SK-N-MC (cell line): ENCODE measurements at regions not wholly inside any gene's neighbourhood (a gene's known extent, or its start where the extent isn't known, plus 50 kb on each side); places are given as distances from the start of the nearest gene placed in this dataset.

Experiments
- DNase-seq: peaks from one replicate; pipeline ENCODE4 v3.0.0-alpha.2; 2011; ENCODE audit warnings: low read depth, low spot score
- H3K27ac ChIP-seq: fragments of 200-600 bp; sonication (generic); 2 replicates; pipeline ENCODE4 v1.5.1; 2016; ENCODE audit warnings: mixed run types
- H3K36me3 ChIP-seq: fragments of 200-600 bp; sonication (generic); 2 replicates; pipeline ENCODE4 v1.6.1; 2017; ENCODE audit warnings: antibody characterized with exemption, low read length, mixed read lengths; ENCODE audit not compliant: insufficient read depth
- H3K4me3 ChIP-seq: fragments of 200-600 bp; sonication (generic); 2 replicates; pipeline ENCODE4 v1.5.1; 2016
- H3K9ac ChIP-seq: fragments of 200-600 bp; sonication (generic); 2 replicates; pipeline ENCODE4 v1.8.0; 2017; ENCODE audit warnings: mixed run types, mixed read lengths; ENCODE audit not compliant: insufficient read length
- H3K9me3 ChIP-seq: fragments of 200-600 bp; sonication (generic); 2 replicates; pipeline ENCODE4 v1.6.1; 2017; ENCODE audit warnings: low read depth, mild to moderate bottlenecking, antibody characterized with exemption, low read length, moderate library complexity, mixed read lengths
- EZH2 ChIP-seq: fragments of 200-600 bp; sonication (generic); IDR thresholded peaks from one replicate; pipeline ENCODE4 v1.6.1; 2017; ENCODE audit warnings: antibody characterized with exemption
- FOXP2 ChIP-seq: optimal IDR thresholded peaks from 2 replicates; pipeline ENCODE3; 2011; ENCODE audit warnings: mild to moderate bottlenecking, moderate library complexity; ENCODE audit not compliant: insufficient read depth; ENCODE audit errors: extremely low read length, control extremely low read depth
- POLR2AphosphoS5 ChIP-seq: IDR thresholded peaks from 2 replicates; pipeline ENCODE4 v1.6.1; 2012; ENCODE audit warnings: mild to moderate bottlenecking, low read depth, low read length, borderline replicate concordance

DNA sequence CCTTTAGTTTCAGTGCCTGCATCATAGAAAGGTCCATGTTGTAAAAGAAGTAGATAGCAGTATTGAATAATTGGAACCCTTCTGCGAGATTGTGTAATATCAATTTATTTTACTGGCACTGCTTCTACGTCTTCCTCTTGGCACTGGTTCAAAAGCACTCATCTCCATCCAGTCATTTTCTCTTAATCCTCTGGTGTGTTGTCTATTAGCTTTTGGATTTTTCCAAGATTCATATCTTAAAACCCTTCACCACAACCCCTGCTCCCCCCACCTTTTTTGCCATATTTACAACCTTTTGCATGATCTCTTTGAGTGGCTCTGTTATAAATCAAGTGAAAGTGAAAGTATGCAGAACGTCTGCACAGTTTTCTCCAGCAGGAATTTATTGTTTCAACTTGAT lies 76.6 kb upstream of the HSF2 start:
- no peaks in the 10 kb centered on the region for H3K9me3 ChIP-seq
- DNase-seq: peak; percentile 99
- H3K27ac ChIP-seq: no peak overlapping the region; the same call in 1 of the 2 replicates
- H3K9ac ChIP-seq: no peak overlapping the region
- H3K36me3 ChIP-seq: no peaks in the 10 kb centered on the region
- TF ChIP-seq FOXP2 (no peak), POLR2AphosphoS5 (peak; percentile 84)
- peak overlapping the region; percentile 66 for H3K4me3 ChIP-seq

DNA sequence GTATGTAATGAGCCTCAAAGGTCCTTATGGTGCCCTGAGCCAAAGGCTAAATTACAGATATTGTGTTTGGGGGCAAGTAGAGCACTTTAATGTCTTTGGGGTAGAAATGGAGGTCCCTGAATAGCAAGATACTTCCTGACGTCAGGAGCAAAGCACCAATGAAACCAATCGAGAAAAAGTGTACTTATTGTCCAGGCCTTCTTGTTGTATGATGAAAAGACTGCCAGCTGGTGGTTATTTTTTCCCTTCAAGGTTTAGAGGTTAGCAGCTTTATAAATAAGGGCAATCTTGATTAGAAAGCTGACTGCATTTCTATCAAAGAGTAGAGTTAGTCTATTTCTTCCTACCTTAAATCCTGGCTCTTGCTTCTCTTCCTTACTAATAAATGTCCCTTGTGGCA lies 76.1 kb upstream of the HSF2 start:
- no peak for DNase-seq
- no peak overlapping the region for H3K9ac ChIP-seq
- TF ChIP-seq FOXP2 (no peak), EZH2 (no peak), POLR2AphosphoS5 (no peak)
- H3K9me3 ChIP-seq: no peaks in the 10 kb centered on the region
- H3K27ac ChIP-seq: no peak overlapping the region; the same call in 1 of the 2 replicates
- no peaks in the 10 kb centered on the region for H3K36me3 ChIP-seq
- H3K4me3 ChIP-seq: peak overlapping the region; percentile 66

DNA sequence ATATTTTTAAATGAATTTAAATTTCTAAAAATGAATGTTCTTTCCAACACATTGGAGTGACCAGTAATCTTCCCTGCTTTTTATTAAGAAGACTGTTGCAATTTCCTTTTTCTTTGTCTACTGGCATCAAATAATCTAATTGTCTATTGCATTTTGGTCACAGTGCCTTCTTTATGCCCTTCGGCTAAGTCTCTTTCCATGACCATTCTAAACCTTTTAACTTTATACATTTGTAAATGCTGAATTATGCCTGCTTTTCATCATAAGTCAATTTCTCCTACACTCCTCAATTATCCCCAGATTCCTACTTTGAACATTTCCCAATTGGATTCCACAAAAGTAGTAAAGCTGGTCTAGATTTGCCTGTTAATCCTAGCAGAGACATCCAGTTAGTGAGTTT lies 69.1 kb upstream of the HSF2 start:
- H3K36me3 ChIP-seq: no peaks in the 10 kb centered on the region
- H3K4me3 ChIP-seq: no peak overlapping the region
- H3K9ac ChIP-seq: no peak overlapping the region
- no peak for DNase-seq
- H3K27ac ChIP-seq: no peak overlapping the region
- H3K9me3 ChIP-seq: no peaks in the 10 kb centered on the region
- no peak for TF ChIP-seq EZH2

DNA sequence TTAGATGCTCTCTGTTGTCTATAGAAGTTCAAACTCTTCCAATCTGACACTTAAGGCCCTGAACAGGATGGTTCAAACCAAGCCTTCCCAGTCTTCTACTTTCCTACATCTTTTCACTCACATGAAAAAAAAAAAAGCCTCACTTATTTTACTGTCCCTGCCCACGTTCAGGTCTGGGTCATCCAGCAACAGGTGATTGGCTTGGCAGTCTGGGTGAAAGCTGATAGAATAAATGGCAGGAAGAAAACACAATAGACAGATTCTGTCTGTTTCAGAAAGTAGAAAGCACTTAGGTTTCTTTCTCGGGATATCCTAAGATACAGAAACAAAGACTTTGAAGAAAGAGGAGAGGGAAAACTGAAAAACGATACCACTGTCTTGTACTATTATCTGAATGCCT lies 61.8 kb upstream of the HSF2 start:
- Histone ChIP-seq H3K9me3 (no peaks in the 10 kb centered on the region), H3K4me3 (no peak overlapping the region), H3K36me3 (no peaks in the 10 kb centered on the region), H3K27ac (no peak overlapping the region), H3K9ac (no peak overlapping the region)
- no peak for TF ChIP-seq EZH2
- TF ChIP-seq POLR2AphosphoS5: no peak
- TF ChIP-seq FOXP2: no peak
- no peak for DNase-seq

DNA sequence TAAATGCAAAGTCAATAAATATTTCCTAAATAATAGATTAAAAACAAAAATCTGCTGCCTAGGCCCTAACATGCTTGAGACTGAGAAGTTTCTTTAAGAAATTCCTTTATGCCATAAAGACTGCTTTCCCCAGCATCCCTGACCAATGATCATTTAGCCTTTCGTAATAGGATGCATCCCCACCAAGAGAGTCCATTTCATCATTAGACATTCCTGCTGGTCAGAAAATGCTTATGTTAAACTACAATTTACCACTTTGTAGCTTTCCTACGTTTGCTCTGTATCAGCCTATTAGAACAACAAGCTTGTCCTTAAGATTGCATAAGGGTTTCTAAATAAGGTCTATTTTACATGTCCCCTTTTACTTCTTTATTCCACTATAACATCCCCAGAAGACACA lies 59.8 kb upstream of the HSF2 start:
- TF ChIP-seq FOXP2 (no peak), POLR2AphosphoS5 (no peak), EZH2 (no peak)
- H3K9ac ChIP-seq: no peak overlapping the region
- DNase-seq: no peak
- H3K36me3 ChIP-seq: no peaks in the 10 kb centered on the region
- no peak overlapping the region for H3K4me3 ChIP-seq
- no peaks in the 10 kb centered on the region for H3K9me3 ChIP-seq
- H3K27ac ChIP-seq: no peak overlapping the region

DNA sequence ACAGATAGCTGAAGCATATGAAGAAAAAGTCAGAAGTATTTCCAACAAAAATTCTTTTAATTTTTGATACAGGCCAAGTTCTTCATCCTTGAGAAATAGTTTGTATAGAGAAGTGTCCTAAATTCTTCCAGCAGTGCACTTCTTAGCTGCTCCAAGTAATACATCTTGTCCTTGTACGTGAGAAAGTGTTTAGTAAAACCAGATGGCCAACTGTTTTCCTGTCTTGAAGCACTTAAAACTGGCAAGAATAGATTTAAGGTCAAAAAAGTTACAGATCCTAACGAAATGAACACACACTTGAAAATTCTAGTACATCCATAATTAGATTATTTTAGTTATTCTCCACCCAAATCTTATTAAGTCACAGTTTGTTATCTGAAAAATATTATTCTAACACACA lies 52.2 kb upstream of the HSF2 start:
- no peak overlapping the region for H3K4me3 ChIP-seq
- no peak for DNase-seq

DNA sequence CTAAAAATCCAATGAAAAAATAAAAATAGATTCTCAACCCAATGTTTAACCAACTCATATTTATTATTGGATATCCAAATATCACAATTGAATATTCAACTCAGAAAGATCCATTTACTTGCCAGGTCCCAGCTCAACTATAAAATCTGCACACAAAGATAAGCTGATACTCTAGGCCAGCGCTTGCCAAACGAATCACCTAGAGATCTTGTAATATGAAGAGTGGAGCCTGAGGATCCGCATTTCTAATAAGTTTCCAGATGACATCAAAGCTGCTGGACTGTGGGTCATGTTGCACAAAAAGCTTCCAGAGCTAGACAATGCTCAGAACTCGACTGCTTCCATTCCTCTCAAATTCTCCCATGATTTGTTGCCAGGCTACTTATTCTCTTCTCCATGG lies 51.7 kb upstream of the HSF2 start:
- H3K36me3 ChIP-seq: no peaks in the 10 kb centered on the region
- TF ChIP-seq FOXP2 (no peak), POLR2AphosphoS5 (no peak), EZH2 (no peak)
- no peak for DNase-seq

More for the DNA sequence above, 52.2 kb upstream of the HSF2 start:
- H3K36me3 ChIP-seq: no peaks in the 10 kb centered on the region
- H3K9me3 ChIP-seq: no peaks in the 10 kb centered on the region
- no peak overlapping the region for H3K9ac ChIP-seq
- no peak overlapping the region for H3K27ac ChIP-seq
- TF ChIP-seq FOXP2: no peak
- TF ChIP-seq POLR2AphosphoS5: no peak
- no peak for TF ChIP-seq EZH2

More for the DNA sequence above, 51.7 kb upstream of the HSF2 start:
- H3K4me3 ChIP-seq: no peak overlapping the region
- H3K9me3 ChIP-seq: no peaks in the 10 kb centered on the region
- no peak overlapping the region for H3K9ac ChIP-seq
- H3K27ac ChIP-seq: no peak overlapping the region
